Esophagus muscularis mucosa (tissue), 4 donors: ENCODE measurements at regions not wholly inside any gene's neighbourhood (a gene's known extent, or its start where the extent isn't known, plus 50 kb on each side); places are given as distances from the start of the nearest gene placed in this dataset.
A peak's percentile ranks its signal among the peaks of the same experiment; 100 is the strongest.

Experiments
- DNase-seq: peaks from one replicate; pipeline ENCODE4 v3.0.0-alpha.2; 2017; ENCODE audit errors: extremely low spot score
- H3K27ac ChIP-seq, 4 donors: fragments of 200-600 bp; sonication (generic); replicated peaks in 1 of 4; 1 replicate in 3 of 4; 2 replicates in 1 of 4; pipeline ENCODE4 v1.5.1; 2016 to 2019; ENCODE audit warnings: mild to moderate bottlenecking in 1 of 4
- H3K27me3 ChIP-seq, 4 donors: fragments of 200-600 bp; sonication (generic); one replicate each; pipeline versions ENCODE4 v1.5.1 to v1.6.0; 2016 to 2019
- H3K36me3 ChIP-seq, 4 donors: fragments of 200-600 bp; sonication (generic); one replicate each; pipeline ENCODE4 v1.5.1; 2016 to 2019
- H3K4me1 ChIP-seq, 4 donors: fragments of 200-600 bp; sonication (generic); one replicate each; pipeline ENCODE4 v1.5.1; 2016 to 2019
- H3K4me3 ChIP-seq, 4 donors: fragments of 200-600 bp; sonication (generic); 1 replicate in 2 of 4; 2 replicates in 2 of 4; pipeline ENCODE4 v1.5.1; 2016 to 2019; ENCODE audit warnings: mild to moderate bottlenecking in 4 of 4, moderate library complexity in 1 of 4
- H3K9me3 ChIP-seq, 4 donors: fragments of 200-600 bp; sonication (generic); 1 replicate in 3 of 4; 2 replicates in 1 of 4; pipeline ENCODE4 v1.5.1; 2016 to 2019
- CTCF ChIP-seq, 3 experiments: fragments of 200-600 bp in 2 of 3; fragments of 450-650 bp in 1 of 3; sonication (generic) in 2 of 3; IDR thresholded peaks; one replicate each; pipeline ENCODE4 v1.5.1; 2017 to 2019; ENCODE audit warnings: antibody characterized with exemption in 3 of 3, mild to moderate bottlenecking in 2 of 3, moderate library complexity in 1 of 3
- EP300 ChIP-seq: sonication (generic); formaldehyde crosslinking; IDR thresholded peaks from one replicate; pipeline ENCODE4 v1.6.1; 2017; ENCODE audit warnings: antibody characterized with exemption
- POLR2A ChIP-seq: fragments of 450-650 bp; IDR thresholded peaks from one replicate; pipeline ENCODE4 v1.6.1; 2017; ENCODE audit warnings: antibody characterized with exemption, moderate library complexity, mild to moderate bottlenecking, low read depth
- POLR2AphosphoS5 ChIP-seq, 2 donors: sonication (generic); formaldehyde crosslinking; IDR thresholded peaks; one replicate each; pipeline ENCODE4 v1.6.1; 2017; ENCODE audit warnings: antibody characterized with exemption in 2 of 2
- WGBS: methylation state at CpG from one replicate; pipeline ENCODE4 v1.1.5; 2018; 5-methylcytosine and 5-hydroxymethylcytosine counted together
- intact Hi-C: fragments of 100-400 bp; cut with DNase I; formaldehyde crosslinking; loops from one replicate; pipeline ENCODE4 v1.15.1; 2023

DNA sequence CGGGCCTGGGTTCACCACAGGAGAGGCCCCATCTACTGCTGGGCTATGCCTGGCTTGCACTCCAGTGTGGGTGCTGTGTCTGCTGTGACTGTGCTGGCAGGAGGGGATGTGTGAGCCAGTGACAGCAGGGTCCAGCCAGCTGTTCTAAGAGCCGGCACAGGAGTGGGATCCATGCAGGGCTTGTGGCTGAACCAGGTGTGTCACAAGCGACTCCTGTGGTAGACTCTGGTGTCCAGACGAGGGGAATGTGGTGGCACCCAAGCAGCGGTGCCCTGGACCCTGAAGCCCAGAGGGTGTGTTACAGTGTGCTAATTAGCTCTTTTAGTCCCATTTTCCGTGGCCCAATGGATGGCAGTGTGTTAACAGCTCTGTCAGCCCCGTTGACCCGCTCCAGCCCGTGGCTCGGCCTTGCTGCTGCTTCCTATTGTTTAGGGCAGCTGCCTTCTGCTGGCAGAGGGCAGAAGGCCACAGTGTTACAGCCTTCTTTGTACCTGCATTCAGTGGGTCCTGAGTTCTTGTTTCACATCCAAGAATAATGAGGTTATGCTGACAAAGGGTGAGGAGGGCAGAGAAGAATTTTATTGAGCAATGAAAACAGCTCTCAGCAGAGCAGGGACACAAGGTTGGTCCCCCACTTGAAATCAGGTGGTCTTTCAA lies 78.5 kb upstream of the RNU6-1 start:
- peaks cover 43 to 52% (median 47%) of the 10 kb centered on the region in 4 donors for H3K4me1 ChIP-seq
- WGBS, result 97% methylated on average over 3 of the region's 10 CpGs
- intact Hi-C loops, result loop anchor here (5.0 kb wide), 1 partner anchor 49 kb away; no protein-coding TSS in a partner anchor

DNA sequence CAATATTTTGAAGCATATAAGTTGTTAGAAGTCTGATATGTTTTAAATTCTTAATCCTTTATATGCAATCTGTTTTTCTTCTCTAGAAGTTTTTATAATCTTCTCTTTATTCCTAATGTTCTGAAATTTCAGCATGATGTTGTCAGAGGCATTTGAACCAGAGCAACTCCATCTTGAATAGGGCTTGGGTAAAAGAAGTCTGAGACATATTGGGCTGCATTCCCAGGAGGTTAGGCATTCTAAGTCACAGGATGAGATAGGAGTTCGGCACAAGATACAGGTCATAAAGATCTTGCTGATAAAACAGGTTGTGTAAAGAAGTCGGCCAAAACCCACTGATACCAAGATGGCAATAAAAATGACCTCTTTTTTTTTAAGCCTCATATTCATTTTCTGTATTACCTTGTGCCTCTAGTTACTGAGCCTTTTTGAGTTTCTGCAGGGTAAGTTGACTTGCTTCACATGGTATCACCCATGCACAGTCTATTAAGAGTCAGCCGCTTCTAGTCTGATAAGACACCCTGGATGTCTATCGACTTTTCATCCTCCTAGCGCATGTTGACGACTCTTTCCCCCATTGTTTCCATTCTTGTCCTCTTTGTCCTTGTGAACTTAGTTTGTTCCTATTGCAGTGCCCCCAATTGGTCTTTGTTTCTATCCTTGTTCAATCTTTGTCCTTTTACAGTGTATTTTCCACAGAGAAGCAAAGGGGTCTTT lies 80.8 kb upstream of the RNU6-1 start:
- peaks cover 31 to 44% (median 33%) of the 10 kb centered on the region in 4 donors for H3K4me1 ChIP-seq
- H3K9me3 ChIP-seq, result no peaks in the 10 kb centered on the region
- H3K27me3 ChIP-seq, result no peaks in the 10 kb centered on the region
- intact Hi-C loops, result no loop called here
- 95% methylated on average over 6 of the region's 6 CpGs for WGBS
- H3K36me3 ChIP-seq, result no peaks in the 10 kb centered on the region
- H3K27ac ChIP-seq, result no peak overlapping the region
- TF ChIP-seq CTCF (IDR thresholded peaks at IDR 0.05) (no peak), EP300 (no peak), POLR2AphosphoS5 (IDR thresholded peaks at IDR 0.05) (no peak), POLR2A (no peak)
- no peak overlapping the region for H3K4me3 ChIP-seq
- no peak for DNase-seq

More for the DNA sequence above, 78.5 kb upstream of the RNU6-1 start:
- Histone ChIP-seq H3K4me3 (no peak overlapping the region), H3K9me3 (no peaks in the 10 kb centered on the region), H3K27me3 (no peaks in the 10 kb centered on the region), H3K36me3 (no peaks in the 10 kb centered on the region), H3K27ac (peak overlapping the region; percentile 82 to 86 (median 84))
- DNase-seq, result no peak
- TF ChIP-seq POLR2A (no peak), EP300 (no peak), CTCF (IDR thresholded peaks at IDR 0.05) (no peak), POLR2AphosphoS5 (IDR thresholded peaks at IDR 0.05) (no peak)

DNA sequence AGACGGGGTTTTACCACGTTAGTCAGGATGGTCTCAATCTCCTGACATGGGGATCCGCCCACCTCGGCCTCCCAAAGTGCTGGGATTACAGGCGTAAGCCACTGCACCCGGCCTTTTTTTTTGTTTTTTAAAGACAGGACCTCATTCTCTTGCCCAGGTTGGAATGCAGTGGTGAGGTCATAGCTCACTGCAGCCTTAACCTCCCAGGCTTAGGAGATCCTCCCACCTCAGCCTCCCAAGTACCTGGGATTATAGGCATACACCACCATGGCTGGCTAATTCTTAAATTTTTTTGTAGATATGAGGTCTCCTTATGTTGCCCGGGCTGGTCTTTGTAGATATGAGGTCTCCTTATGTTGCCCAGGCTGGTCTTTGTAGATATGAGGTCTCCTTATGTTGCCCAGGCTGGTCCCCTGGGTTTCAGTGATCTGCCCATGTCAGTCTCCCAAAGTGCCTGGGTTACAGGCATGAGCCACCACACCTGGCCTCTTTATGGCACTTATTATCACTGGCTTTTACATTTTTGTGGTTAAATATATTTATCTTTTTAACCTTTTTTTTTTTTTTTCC lies 82.3 kb upstream of the RNU6-1 start:
- Histone ChIP-seq H3K27me3 (no peaks in the 10 kb centered on the region), H3K27ac (no peak overlapping the region), H3K9me3 (no peaks in the 10 kb centered on the region), H3K4me3 (no peak overlapping the region), H3K4me1 (peaks cover 28 to 36% (median 32%) of the 10 kb centered on the region in 4 donors), H3K36me3 (no peaks in the 10 kb centered on the region)
- WGBS, result 98% methylated on average over 7 of the region's 7 CpGs
- TF ChIP-seq CTCF (IDR thresholded peaks at IDR 0.05) (no peak), POLR2AphosphoS5 (IDR thresholded peaks at IDR 0.05) (no peak), POLR2A (no peak), EP300 (no peak)
- no peak for DNase-seq
- intact Hi-C loops, result no loop called here

GRCh38 chr15:67922971-67923945 lies 83.4 kb upstream of the RNU6-1 start:
- no peak overlapping the region for H3K27ac ChIP-seq
- no peak overlapping the region for H3K4me3 ChIP-seq
- no peaks in the 10 kb centered on the region for H3K27me3 ChIP-seq
- H3K4me1 ChIP-seq, result peaks cover 28 to 36% (median 32%) of the 10 kb centered on the region in 4 donors
- no peaks in the 10 kb centered on the region for H3K36me3 ChIP-seq
- 86% methylated on average over 10 of the region's 10 CpGs for WGBS
- DNase-seq, result no peak
- TF ChIP-seq EP300 (no peak), CTCF (IDR thresholded peaks at IDR 0.05) (no peak), POLR2A (no peak), POLR2AphosphoS5 (IDR thresholded peaks at IDR 0.05) (no peak)
- intact Hi-C loops, result no loop called here
- no peaks in the 10 kb centered on the region for H3K9me3 ChIP-seq
